A549 (cell line): ENCODE measurements at regions not wholly inside any gene's neighbourhood (a gene's known extent, or its start where the extent isn't known, plus 50 kb on each side); places are given as distances from the start of the nearest gene placed in this dataset.
A peak's percentile ranks its signal among the peaks of the same experiment; 100 is the strongest.

Experiments
- ATAC-seq, 2 experiments: fragments of 200-7000 bp in 1 of 2; fragments of >200 bp in 1 of 2; cut with Nextera tagmentation in 1 of 2; cut with Tn5 transposase in 1 of 2; 3 replicates each; pipeline versions ENCODE4 v1.8.0 to v1.9.1; 2018 to 2020; ENCODE audit warnings: mild to moderate bottlenecking in 1 of 2, moderate library complexity in 1 of 2
- CTCF ChIA-PET: fragments of 300-600 bp; sonication (Branson Sonifier 250); formaldehyde crosslinking; extraction: SDS; loops from one replicate; lab custom pipeline; 2021; ENCODE audit warnings: antibody characterized with exemption, inconsistent platforms; lab: Yijun Ruan, JAX
- POLR2A ChIA-PET: fragments of 350-600 bp; formaldehyde crosslinking; extraction: SDS; loops from one replicate; lab custom pipeline; 2021; ENCODE audit warnings: antibody characterized with exemption, inconsistent platforms; lab: Yijun Ruan, JAX
- DNase-seq, 2 experiments: peaks; one replicate each; pipeline versions ENCODE4 v3.0.0 to v3.0.0-alpha.2; 2011 to 2016; ENCODE audit warnings: low read depth in 1 of 2, low spot score in 1 of 2
- FAIRE-seq: peaks from 2 replicates; lab custom pipeline; 2011; peaks lifted over from hg19 to GRCh38; lab: Jason Lieb, UNC
- H3K27ac ChIP-seq, 2 experiments: fragments of >200 bp; sonication (Bioruptor Twin); formaldehyde crosslinking; 3 replicates each; pipeline ENCODE4 v1.5.1; 2016 to 2017
- H3K4me1 ChIP-seq: fragments of >200 bp; sonication (Bioruptor Twin); formaldehyde crosslinking; 3 replicates; pipeline ENCODE4 v1.6.1; 2016
- H3K4me2 ChIP-seq: fragments of >200 bp; sonication (Bioruptor Twin); formaldehyde crosslinking; 3 replicates; pipeline ENCODE4 v1.6.1; 2016
- H3K4me3 ChIP-seq: fragments of >200 bp; sonication (Bioruptor Twin); formaldehyde crosslinking; 3 replicates; pipeline ENCODE4 v1.5.1; 2016
- H3K9me3 ChIP-seq: fragments of >200 bp; sonication (Bioruptor Twin); formaldehyde crosslinking; 3 replicates; pipeline ENCODE4 v1.6.1; 2016
- BHLHE40 ChIP-seq: IDR thresholded peaks from 2 replicates; pipeline ENCODE4 v1.6.1; 2012; ENCODE audit warnings: low read depth, low read length, inconsistent platforms
- CBX2 ChIP-seq: fragments of 200-600 bp; sonication (generic); IDR thresholded peaks from 2 replicates; pipeline ENCODE4 v1.6.1; 2016; ENCODE audit warnings: low read depth, mild to moderate bottlenecking, borderline replicate concordance
- CBX8 ChIP-seq: fragments of 200-600 bp; sonication (generic); IDR thresholded peaks from 2 replicates; pipeline ENCODE4 v1.6.1; 2016
- EP300 ChIP-seq, 2 experiments: fragments of >200 bp; sonication (Bioruptor Twin); formaldehyde crosslinking; IDR thresholded peaks; 2 replicates in 1 of 2; 3 replicates in 1 of 2; pipeline ENCODE4 v1.6.1; 2016 to 2017
- FOSL2 ChIP-seq, 2 experiments: fragments of 450-650 bp in 1 of 2; fragments of >200 bp in 1 of 2; sonication (Bioruptor Twin) in 1 of 2; formaldehyde crosslinking; IDR thresholded peaks; 2 replicates each; pipeline versions ENCODE4 v1.5.0 to v1.6.1; 2016 to 2020; ENCODE audit warnings: mild to moderate bottlenecking in 1 of 2, moderate library complexity in 1 of 2
- HEYL ChIP-seq: fragments of 250-450 bp; sonication (Bioruptor Pico); IDR thresholded peaks from 2 replicates; pipeline ENCODE4 v1.8.0; 2021; ENCODE audit warnings: mild to moderate bottlenecking, moderate library complexity
- HOXB13 ChIP-seq: fragments of 250-450 bp; sonication (Bioruptor Pico); IDR thresholded peaks from 2 replicates; pipeline ENCODE4 v1.5.0; 2020; ENCODE audit warnings: low read depth, mild to moderate bottlenecking, moderate library complexity
- JUNB ChIP-seq: fragments of >200 bp; sonication (Bioruptor Twin); formaldehyde crosslinking; IDR thresholded peaks from 2 replicates; pipeline ENCODE4 v1.6.1; 2016
- KDM1A ChIP-seq: fragments of 200-600 bp; sonication (generic); IDR thresholded peaks from 2 replicates; pipeline ENCODE4 v1.6.1; 2016; ENCODE audit warnings: low read depth, mild to moderate bottlenecking
- MAFK ChIP-seq: fragments of 450-650 bp; IDR thresholded peaks from 2 replicates; pipeline ENCODE4 v1.6.1; 2014; ENCODE audit not compliant: partially characterized antibody
- NPAS2 ChIP-seq: fragments of 250-450 bp; sonication (Bioruptor Pico); IDR thresholded peaks from 2 replicates; pipeline ENCODE4 v1.8.0; 2022; ENCODE audit warnings: mild to moderate bottlenecking, moderate library complexity, borderline replicate concordance
- POLR2A ChIP-seq: IDR thresholded peaks from 2 replicates; pipeline ENCODE4 v1.6.1; 2012; ENCODE audit warnings: mild to moderate bottlenecking, low read length
- POLR2AphosphoS2 ChIP-seq: conservative IDR thresholded peaks from 2 replicates; pipeline ENCODE4 v1.6.1; 2012; ENCODE audit warnings: low read length, improper control_type of control experiment, inconsistent platforms
- RAD21 ChIP-seq, 2 experiments: fragments of >200 bp in 1 of 2; sonication (Bioruptor Twin) in 1 of 2; formaldehyde crosslinking in 1 of 2; IDR thresholded peaks in 1 of 2; conservative IDR thresholded peaks in 1 of 2; 2 replicates in 1 of 2; 3 replicates in 1 of 2; pipeline ENCODE4 v1.6.1; 2012 to 2018; ENCODE audit warnings: inconsistent platforms in 1 of 2
- SMC3 ChIP-seq: fragments of >200 bp; sonication (Bioruptor Twin); formaldehyde crosslinking; IDR thresholded peaks from 3 replicates; pipeline ENCODE4 v1.6.1; 2018; ENCODE audit warnings: inconsistent platforms
- TFCP2L1 ChIP-seq: fragments of 250-450 bp; sonication (Bioruptor Pico); IDR thresholded peaks from 2 replicates; pipeline ENCODE4 v1.5.0; 2021; ENCODE audit warnings: mild to moderate bottlenecking
- USF2 ChIP-seq: fragments of 450-650 bp; IDR thresholded peaks from 2 replicates; pipeline ENCODE4 v1.6.1; 2014; ENCODE audit warnings: antibody characterized with exemption
- ZFP36 ChIP-seq: fragments of 450-650 bp; IDR thresholded peaks from 2 replicates; pipeline ENCODE4 v1.6.1; 2014; ENCODE audit warnings: borderline replicate concordance; ENCODE audit not compliant: partially characterized antibody
- WGBS: methylation state at CpG from one replicate; pipeline ENCODE4 v1.1.6; 2017; ENCODE audit errors: missing lambda C conversion rate; 5-methylcytosine and 5-hydroxymethylcytosine counted together
- TF ChIP-seq, protein P1 (sequence below): fragments of >200 bp; sonication (Bioruptor Twin); formaldehyde crosslinking; IDR thresholded peaks from 3 replicates; pipeline ENCODE4 v1.5.1; 2016

- peak; percentile 23 for FAIRE-seq
- H3K4me3 ChIP-seq, result no peak overlapping the region
- no peak overlapping the region for H3K4me2 ChIP-seq
- H3K4me1 ChIP-seq, result peaks cover 22% of the 10 kb centered on the region
- TF ChIP-seq FOSL2 (IDR thresholded peaks at IDR 0.05), result no peak
- TF ChIP-seq FOSL2 (CRISPR knock-in tag; IDR thresholded peaks at IDR 0.05), result no peak
- no peak for TF ChIP-seq CBX8
- TF ChIP-seq HOXB13 (CRISPR knock-in tag), result no peak
- no peak for TF ChIP-seq BHLHE40
- TF ChIP-seq ZFP36, result no peak
- no peak for TF ChIP-seq JUNB
- TF ChIP-seq MAFK, result no peak
- TF ChIP-seq KDM1A, result no peak
- TF ChIP-seq EP300 (IDR thresholded peaks at IDR 0.05), result no peak
- TF ChIP-seq NPAS2 (CRISPR knock-in tag), result no peak
- ChIA-PET CTCF (interaction anchor here (0.6 to 5.9 kb wide), 34 partner anchors 8 to 1116 kb away, joined by 3 to 77 read pairs (median 3); partner anchors contain the start of gene OSR1), POLR2A (no interaction called here)
- no peaks in the 10 kb centered on the region for H3K9me3 ChIP-seq
- H3K27ac ChIP-seq, result peak overlapping the region in 1 of 2 experiments; percentile 51; a peak in 2 of 6 replicates
- peak in 1 of 2 experiments; percentile 16; a peak in 1 of 6 replicates for ATAC-seq
- 51% methylated on average over 5 of the region's 5 CpGs for WGBS
- DNase-seq, result no peak
These were observed 161.5 kb upstream of the NT5C1B start for GRCh38 chr2:18750672-18751554.

GRCh38 chr2:18749912-18750526 lies 160.7 kb upstream of the NT5C1B start:
- H3K9me3 ChIP-seq, result no peaks in the 10 kb centered on the region
- DNase-seq, result peak; percentile 28 to 68
- FAIRE-seq, result peak; percentile 18
- 2% methylated on average over 2 of the region's 2 CpGs for WGBS
- TF ChIP-seq, protein P1, sequence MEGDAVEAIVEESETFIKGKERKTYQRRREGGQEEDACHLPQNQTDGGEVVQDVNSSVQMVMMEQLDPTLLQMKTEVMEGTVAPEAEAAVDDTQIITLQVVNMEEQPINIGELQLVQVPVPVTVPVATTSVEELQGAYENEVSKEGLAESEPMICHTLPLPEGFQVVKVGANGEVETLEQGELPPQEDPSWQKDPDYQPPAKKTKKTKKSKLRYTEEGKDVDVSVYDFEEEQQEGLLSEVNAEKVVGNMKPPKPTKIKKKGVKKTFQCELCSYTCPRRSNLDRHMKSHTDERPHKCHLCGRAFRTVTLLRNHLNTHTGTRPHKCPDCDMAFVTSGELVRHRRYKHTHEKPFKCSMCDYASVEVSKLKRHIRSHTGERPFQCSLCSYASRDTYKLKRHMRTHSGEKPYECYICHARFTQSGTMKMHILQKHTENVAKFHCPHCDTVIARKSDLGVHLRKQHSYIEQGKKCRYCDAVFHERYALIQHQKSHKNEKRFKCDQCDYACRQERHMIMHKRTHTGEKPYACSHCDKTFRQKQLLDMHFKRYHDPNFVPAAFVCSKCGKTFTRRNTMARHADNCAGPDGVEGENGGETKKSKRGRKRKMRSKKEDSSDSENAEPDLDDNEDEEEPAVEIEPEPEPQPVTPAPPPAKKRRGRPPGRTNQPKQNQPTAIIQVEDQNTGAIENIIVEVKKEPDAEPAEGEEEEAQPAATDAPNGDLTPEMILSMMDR, result peak; percentile 97
- TF ChIP-seq RAD21 (conservative IDR thresholded peaks at IDR 0.05 in 1 of 2, IDR thresholded peaks at IDR 0.05 in 1 of 2) (peak; percentile 97), SMC3 (peak; percentile 97), POLR2AphosphoS2 (no peak), CBX2 (no peak), HEYL (CRISPR knock-in tag) (no peak), POLR2A (no peak)
- TF ChIP-seq, all 56 proteins: peak for 3
- H3K4me3 ChIP-seq, result no peak overlapping the region
- CTCF ChIA-PET, result interaction anchor here (0.6 to 5.9 kb wide), 36 partner anchors 9 to 1117 kb away, joined by 3 to 77 read pairs (median 3); partner anchors contain the start of gene OSR1
- peaks cover 22% of the 10 kb centered on the region for H3K4me1 ChIP-seq
- POLR2A ChIA-PET, result no interaction called here
- H3K4me2 ChIP-seq, result no peak overlapping the region
- peak overlapping the region in 1 of 2 experiments; percentile 51; a peak in 1 of 6 replicates for H3K27ac ChIP-seq
- ATAC-seq, result peak; percentile 40 to 77; a peak in 3 of 6 replicates

DNA sequence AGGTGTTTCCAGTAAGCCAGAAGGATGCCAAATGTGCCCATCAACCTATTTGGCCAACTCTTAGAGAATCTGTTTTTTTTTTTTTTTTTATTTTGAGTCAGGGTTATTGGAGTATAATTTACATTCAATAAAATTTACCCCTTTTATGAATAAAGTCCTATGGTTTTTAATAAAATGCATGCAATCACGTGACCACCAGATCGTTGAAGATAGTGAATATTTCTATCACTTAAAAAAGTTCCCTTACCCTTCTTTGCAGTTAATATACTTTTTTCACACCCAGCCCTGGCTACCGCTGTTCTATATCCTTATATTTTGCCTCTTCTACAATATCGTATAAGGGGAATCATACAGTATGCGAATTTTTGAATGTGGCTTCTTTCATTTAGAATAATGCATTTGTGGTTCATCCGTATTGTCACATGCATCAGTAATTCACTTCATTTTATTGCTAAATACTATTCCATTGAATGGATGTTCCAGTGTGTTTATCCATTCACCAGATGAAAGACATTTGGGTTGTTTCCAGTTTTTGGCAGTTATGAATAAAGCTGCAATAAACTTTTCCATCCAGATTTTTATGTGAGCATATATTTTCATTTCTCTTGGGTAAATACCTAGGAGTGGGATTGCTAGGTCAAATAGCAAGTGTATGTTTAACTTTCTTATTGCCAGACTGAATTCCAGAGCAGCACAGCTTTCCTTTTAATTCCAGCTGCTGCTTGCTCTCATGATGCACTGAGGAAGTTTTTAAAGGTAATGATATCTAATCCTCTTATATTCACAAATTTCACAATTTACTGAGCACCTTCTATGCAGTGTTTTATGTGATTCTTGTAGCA lies 156.3 kb upstream of the NT5C1B start:
- H3K4me3 ChIP-seq, result no peak overlapping the region
- DNase-seq (no peak), ATAC-seq (no peak), FAIRE-seq (no peak)
- WGBS, result 53% methylated on average over 6 of the region's 6 CpGs
- ChIA-PET CTCF (interaction anchor here (1.0 to 2.1 kb wide), 3 partner anchors 226 to 618 kb away, joined by 3 to 8 read pairs (median 4); no protein-coding TSS in a partner anchor), POLR2A (no interaction called here)
- H3K9me3 ChIP-seq, result no peaks in the 10 kb centered on the region
- TF ChIP-seq USF2 (0 out of 2 replicates have a peak, but pooled peaks have one; percentile 4), TFCP2L1 (CRISPR knock-in tag) (no peak)
- H3K4me1 ChIP-seq, result peaks cover under 1% of the 10 kb centered on the region; the same call in 1 of the 3 replicates
- no peak overlapping the region for H3K27ac ChIP-seq
- no peak overlapping the region for H3K4me2 ChIP-seq
